Mesendoderm (in vitro differentiated cells): ENCODE measurements at regions not wholly inside any gene's neighbourhood (a gene's known extent, or its start where the extent isn't known, plus 50 kb on each side); places are given as distances from the start of the nearest gene placed in this dataset.

ENCODE experiments used
- DNase-seq: peaks from one replicate; pipeline ENCODE4 v3.0.0; 2013
- H2AK5ac ChIP-seq: 2 replicates; pipeline ENCODE4 v1.6.1; 2013; ENCODE audit warnings: low read length, inconsistent platforms
- H2BK120ac ChIP-seq: 2 replicates; pipeline ENCODE4 v1.6.1; 2013; ENCODE audit warnings: low read depth, mild to moderate bottlenecking, low read length, moderate library complexity, mixed read lengths
- H2BK15ac ChIP-seq: replicated peaks from 2 replicates; pipeline ENCODE4 v1.6.1; 2013; ENCODE audit warnings: low read depth, mild to moderate bottlenecking, moderate library complexity
- H2BK5ac ChIP-seq: 2 replicates; pipeline ENCODE4 v1.6.1; 2013; ENCODE audit warnings: low read length, inconsistent platforms
- H3K18ac ChIP-seq: 2 replicates; pipeline ENCODE4 v1.6.1; 2013; ENCODE audit warnings: mild to moderate bottlenecking, low read length, mixed read lengths
- H3K23ac ChIP-seq: one replicate; pipeline ENCODE4 v1.6.1; 2013; ENCODE audit warnings: low read length
- H3K27ac ChIP-seq: 2 replicates; pipeline ENCODE4 v1.5.1; 2013; ENCODE audit warnings: low read depth, mild to moderate bottlenecking, inconsistent platforms, low read length, moderate library complexity
- H3K27me3 ChIP-seq: 2 replicates; pipeline ENCODE4 v1.6.1; 2013; ENCODE audit warnings: low read length, control low read depth, mild to moderate bottlenecking, inconsistent platforms; ENCODE audit not compliant: insufficient read depth, poor library complexity
- H3K36me3 ChIP-seq: 2 replicates; pipeline ENCODE4 v1.6.1; 2013; ENCODE audit warnings: low read length, inconsistent platforms; ENCODE audit not compliant: control insufficient read depth, insufficient read depth
- H3K4ac ChIP-seq: one replicate; pipeline ENCODE4 v1.6.1; 2013; ENCODE audit warnings: low read depth, mild to moderate bottlenecking, low read length, moderate library complexity
- H3K4me1 ChIP-seq: 2 replicates; pipeline ENCODE4 v1.6.1; 2013; ENCODE audit warnings: low read depth, low read length, inconsistent platforms; ENCODE audit not compliant: control insufficient read depth
- H3K4me2 ChIP-seq: 2 replicates; pipeline ENCODE4 v1.6.1; 2013; ENCODE audit warnings: low read length
- H3K4me3 ChIP-seq: 2 replicates; pipeline ENCODE4 v1.5.1; 2013; ENCODE audit warnings: mild to moderate bottlenecking, low read length
- H3K56ac ChIP-seq: one replicate; pipeline ENCODE4 v1.6.1; 2013; ENCODE audit warnings: low read length
- H3K79me1 ChIP-seq: 2 replicates; pipeline ENCODE4 v1.6.1; 2013; ENCODE audit warnings: low read length, inconsistent platforms
- H3K79me2 ChIP-seq: 2 replicates; pipeline ENCODE4 v1.6.1; 2013; ENCODE audit warnings: mild to moderate bottlenecking, low read length; ENCODE audit not compliant: control insufficient read depth, insufficient read depth
- H3K9ac ChIP-seq: 2 replicates; pipeline ENCODE4 v1.6.1; 2013; ENCODE audit warnings: low read length, inconsistent platforms
- H4K5ac ChIP-seq: one replicate; pipeline ENCODE4 v1.6.1; 2013; ENCODE audit warnings: low read length
- H4K8ac ChIP-seq: one replicate; pipeline ENCODE4 v1.6.1; 2013; ENCODE audit warnings: low read depth, mild to moderate bottlenecking, control low read depth, low read length, moderate library complexity
- WGBS: extraction: QIAGEN DNeasy Blood & Tissue Kit; methylation state at CpG from one replicate; pipeline ENCODE4 v1.1.7; 2013; ENCODE audit warnings: low lambda C conversion rate, missing lambda C conversion rate; ENCODE audit not compliant: insufficient coverage; ENCODE audit errors: extremely low coverage; 5-methylcytosine and 5-hydroxymethylcytosine counted together

DNA sequence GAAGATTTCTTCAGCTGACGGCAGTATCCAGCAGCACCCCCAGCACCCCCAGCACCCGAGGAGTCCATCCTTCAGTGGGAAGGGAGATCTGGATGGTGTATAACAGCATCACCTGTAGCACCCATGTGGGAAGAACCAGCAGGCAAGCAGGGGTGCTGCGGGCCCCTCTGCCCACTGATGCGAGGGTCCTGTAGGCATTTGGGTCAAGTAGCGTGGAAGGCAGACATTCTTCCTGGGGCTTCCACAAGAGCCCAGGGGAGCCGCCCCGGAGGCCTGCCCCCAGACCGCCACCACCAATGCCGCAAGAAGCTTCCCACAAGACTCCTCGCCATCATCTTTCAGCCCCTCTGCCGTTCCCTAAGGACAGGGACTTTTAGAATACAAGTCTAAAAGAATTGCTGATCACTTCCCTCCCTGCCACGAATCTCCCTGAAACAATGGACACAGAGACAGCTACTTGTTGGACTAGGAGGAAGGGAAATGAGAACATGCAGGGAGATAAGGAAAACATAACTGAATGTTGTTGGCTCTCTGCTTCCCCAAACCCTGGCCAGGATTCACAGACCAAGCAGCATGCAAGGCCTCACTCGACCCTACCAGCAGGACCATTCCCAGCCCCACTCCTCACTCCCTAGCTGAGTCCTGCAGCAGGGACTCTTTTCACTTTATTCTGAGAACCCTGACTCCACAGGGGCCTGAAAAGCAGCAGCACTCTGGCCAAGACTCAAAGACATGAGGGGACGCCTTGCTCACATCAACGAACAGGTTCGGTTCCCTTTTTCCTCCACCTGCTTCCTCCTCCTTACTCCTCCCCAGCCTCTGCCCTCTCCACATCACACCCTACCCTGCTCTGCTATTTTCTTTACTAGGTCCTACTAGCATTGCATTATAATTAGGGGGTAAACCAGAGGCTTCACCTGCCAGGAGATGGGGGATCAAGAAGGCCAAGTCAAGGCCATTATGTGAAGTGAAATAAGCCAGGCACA lies 164.5 kb downstream of the HERPUD2 start:
- H3K4ac ChIP-seq = no peak overlapping the region
- H3K56ac ChIP-seq = no peak overlapping the region
- no peak overlapping the region for H3K18ac ChIP-seq
- no peak overlapping the region for H3K4me2 ChIP-seq
- WGBS = no CpG with 5 or more reads among the region's 16 CpGs
- no peak overlapping the region for H4K5ac ChIP-seq
- H3K9ac ChIP-seq = no peak overlapping the region
- H3K27ac ChIP-seq = no peak overlapping the region
- no peak overlapping the region for H2BK120ac ChIP-seq
- no peaks in the 10 kb centered on the region for H3K4me1 ChIP-seq
- no peak overlapping the region for H3K23ac ChIP-seq
- no peak overlapping the region for H2BK15ac ChIP-seq
- no peaks in the 10 kb centered on the region for H3K79me2 ChIP-seq
- no peaks in the 10 kb centered on the region for H3K79me1 ChIP-seq
- no peak overlapping the region for H2AK5ac ChIP-seq
- no peak overlapping the region for H4K8ac ChIP-seq
- H3K36me3 ChIP-seq = no peaks in the 10 kb centered on the region
- no peak overlapping the region for H2BK5ac ChIP-seq
- no peak for DNase-seq
- no peaks in the 10 kb centered on the region for H3K27me3 ChIP-seq
- H3K4me3 ChIP-seq = no peak overlapping the region

DNA sequence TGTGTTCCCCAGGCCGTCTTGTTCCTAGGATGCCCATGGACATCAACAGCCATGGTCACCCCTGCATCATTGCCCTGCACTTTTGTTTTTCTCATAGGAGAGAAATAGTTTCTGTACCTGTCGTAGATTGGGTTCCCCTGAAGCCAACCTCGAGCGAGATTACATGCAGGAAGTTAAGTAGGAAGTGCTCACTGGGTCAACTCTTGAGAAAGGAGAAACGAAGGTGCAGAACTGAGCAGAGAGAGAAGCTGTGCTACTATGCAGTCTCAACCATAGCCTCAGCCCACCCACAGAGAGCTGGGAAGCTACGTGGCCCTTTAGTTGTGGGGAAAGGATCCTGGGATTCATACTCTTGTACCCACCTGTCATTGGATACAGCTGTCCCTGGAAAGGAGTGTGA lies 165.2 kb downstream of the HERPUD2 start:
- H4K8ac ChIP-seq = no peak overlapping the region
- H3K56ac ChIP-seq = no peak overlapping the region
- WGBS = no CpG with 5 or more reads among the region's 6 CpGs
- no peak overlapping the region for H3K27ac ChIP-seq
- H2BK120ac ChIP-seq = no peak overlapping the region
- H3K36me3 ChIP-seq = no peaks in the 10 kb centered on the region
- H3K4me2 ChIP-seq = no peak overlapping the region
- no peak overlapping the region for H2BK15ac ChIP-seq
- H2AK5ac ChIP-seq = no peak overlapping the region
- H3K9ac ChIP-seq = no peak overlapping the region
- H3K4me3 ChIP-seq = no peak overlapping the region
- H3K18ac ChIP-seq = no peak overlapping the region
- no peak overlapping the region for H4K5ac ChIP-seq
- no peaks in the 10 kb centered on the region for H3K79me1 ChIP-seq
- H3K23ac ChIP-seq = no peak overlapping the region
- no peak for DNase-seq
- no peaks in the 10 kb centered on the region for H3K4me1 ChIP-seq
- H2BK5ac ChIP-seq = no peak overlapping the region
- no peaks in the 10 kb centered on the region for H3K79me2 ChIP-seq
- no peaks in the 10 kb centered on the region for H3K27me3 ChIP-seq
- no peak overlapping the region for H3K4ac ChIP-seq

DNA sequence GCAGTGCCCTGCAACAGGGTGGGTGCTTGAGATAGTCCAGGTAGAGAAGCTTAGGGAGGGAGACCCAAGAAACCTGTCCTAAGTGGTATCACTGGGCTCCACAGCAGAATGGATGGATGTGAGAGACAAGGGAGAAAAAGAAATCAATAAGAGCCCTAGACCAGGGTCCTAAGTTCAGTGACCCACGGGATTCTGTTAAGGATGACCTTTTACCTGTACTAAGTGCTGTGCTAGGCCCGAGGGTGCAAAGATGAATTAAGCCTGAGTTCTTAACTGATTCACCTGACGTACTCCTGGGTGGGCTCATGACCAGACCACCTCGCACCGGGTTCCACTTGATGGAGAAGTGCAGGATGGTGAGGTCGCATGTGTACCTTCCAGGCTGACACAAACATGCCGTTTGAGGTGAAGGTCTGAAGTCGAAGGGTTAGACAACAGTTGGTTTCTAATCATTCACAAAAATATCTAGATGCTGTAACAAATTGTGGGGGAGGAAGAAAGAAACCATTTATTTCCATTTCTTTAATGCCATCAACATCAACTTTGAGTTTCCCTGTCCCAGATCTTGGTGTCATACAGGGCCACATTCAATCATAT lies 166.5 kb downstream of the HERPUD2 start:
- Histone ChIP-seq H3K9ac (no peak overlapping the region), H2BK15ac (no peak overlapping the region), H2BK120ac (no peak overlapping the region), H3K27me3 (no peaks in the 10 kb centered on the region), H3K56ac (no peak overlapping the region), H3K4me2 (no peak overlapping the region), H2AK5ac (no peak overlapping the region), H2BK5ac (no peak overlapping the region), H3K4me1 (no peaks in the 10 kb centered on the region), H3K27ac (no peak overlapping the region), H3K36me3 (no peaks in the 10 kb centered on the region), H4K8ac (no peak overlapping the region), H3K4ac (no peak overlapping the region), H3K79me2 (no peaks in the 10 kb centered on the region), H3K4me3 (no peak overlapping the region), H3K23ac (no peak overlapping the region), H3K79me1 (no peaks in the 10 kb centered on the region), H3K18ac (no peak overlapping the region), H4K5ac (no peak overlapping the region)
- no peak for DNase-seq
- no CpG with 5 or more reads among the region's 8 CpGs for WGBS

DNA sequence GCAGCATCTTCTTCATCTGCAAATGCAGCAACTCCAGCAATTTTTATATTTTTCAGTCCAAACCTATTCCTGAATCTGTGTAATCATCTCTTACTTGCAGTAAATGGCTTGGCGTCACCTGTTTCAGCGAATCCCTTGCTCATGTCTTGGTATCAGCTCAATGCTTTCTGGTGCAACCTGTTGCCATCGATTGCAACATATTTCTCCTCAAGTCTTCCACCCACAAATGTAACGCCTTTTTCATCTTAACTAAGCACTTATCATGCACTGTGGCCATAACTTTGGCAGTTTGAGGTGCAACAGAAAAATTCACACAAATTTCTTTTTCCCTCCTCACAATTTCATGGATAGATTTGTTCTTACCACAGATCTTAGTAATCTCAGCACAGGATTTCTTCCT lies 168.3 kb downstream of the HERPUD2 start:
- H4K5ac ChIP-seq = no peak overlapping the region
- no peak overlapping the region for H3K9ac ChIP-seq
- no peaks in the 10 kb centered on the region for H3K27me3 ChIP-seq
- no peaks in the 10 kb centered on the region for H3K79me2 ChIP-seq
- H3K36me3 ChIP-seq = no peaks in the 10 kb centered on the region
- no peak overlapping the region for H2BK120ac ChIP-seq
- H4K8ac ChIP-seq = no peak overlapping the region
- no CpG with 5 or more reads among the region's 4 CpGs for WGBS
- H3K4me3 ChIP-seq = no peak overlapping the region
- H3K23ac ChIP-seq = no peak overlapping the region
- H3K18ac ChIP-seq = no peak overlapping the region
- no peak overlapping the region for H3K56ac ChIP-seq
- no peak overlapping the region for H2BK5ac ChIP-seq
- no peak overlapping the region for H2BK15ac ChIP-seq
- no peak overlapping the region for H2AK5ac ChIP-seq
- no peak for DNase-seq
- no peak overlapping the region for H3K4me2 ChIP-seq
- no peak overlapping the region for H3K4ac ChIP-seq
- no peak overlapping the region for H3K27ac ChIP-seq
- no peaks in the 10 kb centered on the region for H3K4me1 ChIP-seq
- H3K79me1 ChIP-seq = no peaks in the 10 kb centered on the region

DNA sequence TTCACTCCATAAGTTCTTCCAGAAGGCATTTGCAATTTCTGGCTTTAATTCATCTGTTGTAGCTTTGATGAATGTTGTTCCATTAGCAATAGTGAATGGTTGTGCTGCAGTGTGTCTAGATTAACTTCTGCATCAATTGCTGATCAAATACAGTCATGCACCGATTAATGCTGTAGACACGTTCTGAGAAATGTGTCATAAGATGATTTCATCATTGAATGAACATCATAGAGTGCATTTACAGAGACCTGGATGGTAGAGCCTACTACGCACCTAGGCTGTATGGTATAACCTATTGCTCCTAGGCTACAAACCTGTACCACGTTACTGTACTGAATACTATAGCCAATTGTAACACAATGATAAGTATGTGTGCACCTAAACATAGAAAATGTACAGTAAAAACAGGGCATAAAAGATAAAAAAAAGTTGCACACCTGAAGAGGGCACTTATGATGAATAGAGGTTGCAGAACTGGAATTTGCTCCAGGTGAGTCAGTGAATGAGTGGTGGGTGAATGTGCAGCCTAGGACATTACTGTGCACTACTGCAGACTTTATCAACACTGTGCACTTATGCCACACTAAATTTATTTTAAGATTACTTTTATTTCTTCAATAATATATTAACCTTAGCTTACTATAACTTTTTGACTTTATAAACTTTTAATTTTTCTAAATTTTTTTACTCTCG lies 170.7 kb downstream of the HERPUD2 start:
- Histone ChIP-seq H3K36me3 (no peaks in the 10 kb centered on the region), H3K4me1 (no peaks in the 10 kb centered on the region), H3K79me2 (no peaks in the 10 kb centered on the region), H2BK5ac (no peak overlapping the region), H2AK5ac (no peak overlapping the region), H2BK120ac (no peak overlapping the region), H2BK15ac (no peak overlapping the region), H4K8ac (no peak overlapping the region), H3K9ac (no peak overlapping the region), H3K27me3 (no peaks in the 10 kb centered on the region), H3K79me1 (no peaks in the 10 kb centered on the region), H3K56ac (no peak overlapping the region), H3K4ac (no peak overlapping the region), H3K4me2 (no peak overlapping the region), H3K4me3 (no peak overlapping the region), H3K23ac (no peak overlapping the region), H4K5ac (no peak overlapping the region), H3K18ac (no peak overlapping the region), H3K27ac (no peak overlapping the region)
- DNase-seq = no peak
- WGBS = 100% methylated on average over 1 of the region's 5 CpGs
